Mesenchymal stem cell (in vitro differentiated cells and primary cell): ENCODE measurements at regions not wholly inside any gene's neighbourhood (a gene's known extent, or its start where the extent isn't known, plus 50 kb on each side); places are given as distances from the start of the nearest gene placed in this dataset.

ENCODE experiments used
- DNase-seq: peaks from one replicate; pipeline ENCODE4 v3.0.0-alpha.2; 2013
- H2AFZ ChIP-seq: one replicate; pipeline ENCODE4 v1.6.1; 2013; ENCODE audit warnings: low read depth, mild to moderate bottlenecking, control low read depth, inconsistent platforms, low read length, moderate library complexity
- H2AK5ac ChIP-seq: 2 replicates; pipeline ENCODE4 v1.6.1; 2013; ENCODE audit warnings: low read length, moderate library complexity, mild to moderate bottlenecking, inconsistent platforms; ENCODE audit not compliant: severe bottlenecking
- H2BK120ac ChIP-seq: one replicate; pipeline ENCODE4 v1.6.1; 2013; ENCODE audit warnings: low read depth, mild to moderate bottlenecking, inconsistent platforms, low read length, moderate library complexity
- H2BK12ac ChIP-seq, 2 experiments: one replicate each; pipeline ENCODE4 v1.6.1; 2013; ENCODE audit warnings: inconsistent platforms in 2 of 2, low read length in 2 of 2, mild to moderate bottlenecking in 2 of 2, moderate library complexity in 2 of 2, control low read depth in 1 of 2
- H2BK15ac ChIP-seq: one replicate; pipeline ENCODE4 v1.6.1; 2013; ENCODE audit warnings: mild to moderate bottlenecking, low read depth, inconsistent platforms; ENCODE audit not compliant: poor library complexity, severe bottlenecking
- H2BK5ac ChIP-seq: 2 replicates; pipeline ENCODE4 v1.6.1; 2013; ENCODE audit warnings: low read depth, mild to moderate bottlenecking, low read length, control low read depth, inconsistent platforms; ENCODE audit not compliant: poor library complexity, severe bottlenecking
- H3K14ac ChIP-seq, 2 experiments: one replicate each; pipeline ENCODE4 v1.6.1; 2013; ENCODE audit warnings: inconsistent platforms in 2 of 2, low read length in 2 of 2, control low read depth in 1 of 2, mild to moderate bottlenecking in 1 of 2, moderate library complexity in 1 of 2
- H3K18ac ChIP-seq, 2 experiments: one replicate each; pipeline ENCODE4 v1.6.1; 2013; ENCODE audit warnings: inconsistent platforms in 2 of 2, low read length in 2 of 2, control low read depth in 1 of 2, low read depth in 1 of 2, mild to moderate bottlenecking in 1 of 2
- H3K23ac ChIP-seq, 2 experiments: one replicate each; pipeline ENCODE4 v1.6.1; 2013; ENCODE audit warnings: inconsistent platforms in 2 of 2, low read length in 2 of 2, mild to moderate bottlenecking in 2 of 2, moderate library complexity in 2 of 2, control low read depth in 1 of 2
- H3K27ac ChIP-seq: 2 replicates; pipeline ENCODE4 v1.5.1; 2013; ENCODE audit warnings: mild to moderate bottlenecking, moderate library complexity, low read length, control low read depth, inconsistent platforms; ENCODE audit not compliant: poor library complexity, severe bottlenecking
- H3K27me3 ChIP-seq, 2 experiments: 2 replicates each; pipeline versions ENCODE4 v1.6.1 to v1.7.0; 2013; ENCODE audit warnings: low read length in 2 of 2, mild to moderate bottlenecking in 2 of 2, moderate library complexity in 2 of 2, control low read depth in 1 of 2, inconsistent platforms in 1 of 2; ENCODE audit not compliant: control insufficient read depth in 1 of 2, insufficient read depth in 1 of 2
- H3K36me3 ChIP-seq, 2 experiments: 2 replicates each; pipeline versions ENCODE4 v1.6.1 to v1.7.0; 2013; ENCODE audit warnings: low read length in 2 of 2, control low read depth in 1 of 2, inconsistent platforms in 1 of 2, low read depth in 1 of 2, mild to moderate bottlenecking in 1 of 2; ENCODE audit not compliant: insufficient read depth in 2 of 2, control insufficient read depth in 1 of 2
- H3K4ac ChIP-seq, 2 experiments: one replicate each; pipeline ENCODE4 v1.6.1; 2013; ENCODE audit warnings: inconsistent platforms in 2 of 2, low read length in 2 of 2, mild to moderate bottlenecking in 2 of 2, moderate library complexity in 2 of 2, control low read depth in 1 of 2, low read depth in 1 of 2
- H3K4me1 ChIP-seq: 2 replicates; pipeline ENCODE4 v1.6.1; 2013; ENCODE audit warnings: low read depth, low read length, control low read depth; ENCODE audit not compliant: control insufficient read depth, insufficient read depth
- H3K4me2 ChIP-seq: 2 replicates; pipeline ENCODE4 v1.6.1; 2013; ENCODE audit warnings: low read length, mild to moderate bottlenecking, inconsistent platforms; ENCODE audit not compliant: poor library complexity, severe bottlenecking
- H3K4me3 ChIP-seq, 2 experiments: 2 replicates each; pipeline versions ENCODE4 v1.5.1 to v1.7.0; 2013; ENCODE audit warnings: low read length in 2 of 2, mild to moderate bottlenecking in 2 of 2, control low read depth in 1 of 2, low read depth in 1 of 2; ENCODE audit not compliant: insufficient read depth in 1 of 2
- H3K79me1 ChIP-seq: replicated peaks from 2 replicates; pipeline ENCODE4 v1.6.1; 2013; ENCODE audit warnings: mild to moderate bottlenecking, control low read depth, low read length, inconsistent platforms; ENCODE audit not compliant: poor library complexity, severe bottlenecking
- H3K9ac ChIP-seq: 2 replicates; pipeline ENCODE4 v1.7.0; 2013; ENCODE audit warnings: mild to moderate bottlenecking, low read length, moderate library complexity
- H3K9me3 ChIP-seq: 2 replicates; pipeline ENCODE4 v1.7.0; 2013; ENCODE audit warnings: mild to moderate bottlenecking, low read length; ENCODE audit not compliant: control insufficient read depth
- H4K8ac ChIP-seq: one replicate; pipeline ENCODE4 v1.6.1; 2013; ENCODE audit warnings: inconsistent platforms, mild to moderate bottlenecking, low read length, moderate library complexity
- H4K91ac ChIP-seq: one replicate; pipeline ENCODE4 v1.6.1; 2013; ENCODE audit warnings: mild to moderate bottlenecking, low read length, inconsistent platforms
- WGBS: methylation state at CpG from one replicate; pipeline ENCODE4 v1.1.7; 2013; ENCODE audit warnings: mixed read lengths; 5-methylcytosine and 5-hydroxymethylcytosine counted together

DNA sequence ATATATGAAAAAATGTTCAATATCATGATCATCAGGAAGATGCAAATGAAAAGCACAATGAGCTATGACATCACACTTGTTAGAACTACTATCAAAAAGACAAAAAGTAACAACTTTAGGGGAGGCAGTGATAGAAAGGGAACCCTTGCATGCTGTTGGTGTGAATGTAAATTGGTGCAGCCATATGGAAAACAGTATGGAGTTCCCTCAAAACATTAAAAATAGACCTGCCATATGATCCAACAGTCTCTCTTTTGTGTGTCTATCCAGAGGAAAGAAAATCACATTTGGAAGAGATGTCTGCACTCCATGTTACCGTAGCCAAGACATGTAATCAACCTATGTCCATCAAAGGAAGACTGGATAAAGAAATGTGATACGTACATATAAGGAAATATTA lies 92.3 kb upstream of the ALKAL2 start:
- no peak overlapping the region for H2BK12ac ChIP-seq
- no peak overlapping the region for H2BK5ac ChIP-seq
- no peak overlapping the region for H3K4me3 ChIP-seq
- WGBS = 100% methylated on average over 1 of the region's 2 CpGs
- H2BK15ac ChIP-seq = no peak overlapping the region
- no peak overlapping the region for H2AFZ ChIP-seq
- no peak overlapping the region for H2AK5ac ChIP-seq
- no peak overlapping the region for H3K14ac ChIP-seq
- no peak overlapping the region for H3K23ac ChIP-seq
- no peak overlapping the region for H3K18ac ChIP-seq
- no peak overlapping the region for H3K4me2 ChIP-seq
- no peaks in the 10 kb centered on the region for H3K36me3 ChIP-seq
- DNase-seq = no peak
- no peak overlapping the region for H4K91ac ChIP-seq
- no peak overlapping the region for H3K27ac ChIP-seq
- H4K8ac ChIP-seq = no peak overlapping the region
- H3K4me1 ChIP-seq = no peaks in the 10 kb centered on the region
- H3K9ac ChIP-seq = no peak overlapping the region
- peaks cover 21% of the 10 kb centered on the region for H3K9me3 ChIP-seq
- H3K4ac ChIP-seq = no peak overlapping the region
- H3K79me1 ChIP-seq = no peaks in the 10 kb centered on the region
- no peak overlapping the region for H2BK120ac ChIP-seq
- no peaks in the 10 kb centered on the region for H3K27me3 ChIP-seq

DNA sequence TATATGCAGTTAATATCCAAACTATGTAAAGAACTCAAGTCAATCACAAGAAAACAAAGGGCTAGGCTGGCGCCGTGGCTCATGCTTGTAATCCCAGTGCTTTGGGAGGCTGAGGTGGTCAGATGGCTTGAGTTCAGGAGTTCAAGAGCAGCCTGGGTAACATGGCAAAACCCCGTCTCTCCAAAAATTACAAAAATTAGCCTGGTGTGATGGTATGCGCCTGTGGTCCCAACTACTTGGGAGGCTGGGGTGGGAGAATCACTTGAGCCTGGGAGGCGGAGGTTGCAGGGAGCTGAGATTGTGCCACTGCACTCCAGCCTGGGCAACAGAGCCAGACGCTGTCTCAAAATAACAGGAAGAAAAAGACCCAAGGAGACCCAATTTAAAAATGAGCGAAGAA lies 91.9 kb upstream of the ALKAL2 start:
- H3K4me1 ChIP-seq = no peaks in the 10 kb centered on the region
- no peak overlapping the region for H2BK15ac ChIP-seq
- no peak overlapping the region for H3K27ac ChIP-seq
- H3K9me3 ChIP-seq = peaks cover 25% of the 10 kb centered on the region
- no peak overlapping the region for H2AK5ac ChIP-seq
- H4K8ac ChIP-seq = no peak overlapping the region
- no peak for DNase-seq
- H3K18ac ChIP-seq = no peak overlapping the region
- no peak overlapping the region for H3K23ac ChIP-seq
- no peak overlapping the region for H2BK120ac ChIP-seq
- H3K4me2 ChIP-seq = no peak overlapping the region
- H4K91ac ChIP-seq = no peak overlapping the region
- no peak overlapping the region for H2BK12ac ChIP-seq
- no peak overlapping the region for H3K14ac ChIP-seq
- H3K4ac ChIP-seq = no peak overlapping the region
- 96% methylated on average over 5 of the region's 7 CpGs for WGBS
- no peak overlapping the region for H2AFZ ChIP-seq
- H3K4me3 ChIP-seq = no peak overlapping the region
- no peak overlapping the region for H3K9ac ChIP-seq
- H2BK5ac ChIP-seq = no peak overlapping the region
- no peaks in the 10 kb centered on the region for H3K36me3 ChIP-seq
- H3K27me3 ChIP-seq = no peaks in the 10 kb centered on the region
- H3K79me1 ChIP-seq = no peaks in the 10 kb centered on the region

DNA sequence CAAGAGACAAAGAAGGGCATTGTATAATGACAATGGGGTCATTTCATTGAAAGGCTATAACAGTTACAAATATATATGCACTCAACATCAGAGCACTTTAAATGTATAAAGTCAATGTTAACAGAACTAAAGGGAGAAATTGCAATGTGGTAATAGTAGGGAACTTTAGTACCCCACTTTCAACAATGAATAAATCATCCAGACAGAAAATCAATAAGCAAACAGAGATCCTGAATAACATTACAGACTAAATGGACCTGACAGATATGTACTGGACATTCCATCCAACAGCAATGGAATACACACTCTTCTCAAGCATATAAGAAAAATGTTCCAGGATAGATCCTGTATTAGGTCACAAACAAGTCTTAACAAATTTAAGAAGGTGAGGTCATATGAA lies 90.5 kb upstream of the ALKAL2 start:
- Histone ChIP-seq H3K79me1 (no peaks in the 10 kb centered on the region), H3K36me3 (no peaks in the 10 kb centered on the region), H4K8ac (no peak overlapping the region), H3K9ac (no peak overlapping the region), H4K91ac (no peak overlapping the region), H2BK5ac (no peak overlapping the region), H2BK15ac (no peak overlapping the region), H3K27ac (no peak overlapping the region), H2BK12ac (no peak overlapping the region), H3K14ac (no peak overlapping the region), H3K4me3 (no peak overlapping the region), H3K4me2 (no peak overlapping the region), H3K4ac (no peak overlapping the region), H3K18ac (no peak overlapping the region), H2AFZ (no peak overlapping the region), H3K23ac (no peak overlapping the region), H2AK5ac (no peak overlapping the region), H3K9me3 (peaks cover 25% of the 10 kb centered on the region), H2BK120ac (no peak overlapping the region), H3K27me3 (no peaks in the 10 kb centered on the region), H3K4me1 (no peaks in the 10 kb centered on the region)
- no peak for DNase-seq

DNA sequence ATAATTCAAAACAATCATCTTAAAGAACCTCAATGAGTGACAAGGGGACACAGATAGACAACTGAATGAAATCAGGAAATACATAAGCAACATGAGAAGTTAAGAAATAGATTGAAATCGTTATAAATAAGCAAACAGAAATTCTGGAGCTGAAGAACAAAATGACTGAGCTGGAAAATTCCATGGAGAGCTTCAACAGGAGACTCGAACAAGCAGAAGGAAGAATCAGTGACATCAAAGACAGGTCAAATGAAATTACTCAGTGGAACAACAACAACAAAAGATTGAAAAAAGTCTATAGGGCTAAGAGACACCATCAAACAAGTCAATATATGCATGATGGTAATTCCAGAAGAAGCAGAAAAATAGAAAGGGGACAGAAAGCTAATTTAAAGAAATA lies 89.5 kb upstream of the ALKAL2 start:
- H3K27ac ChIP-seq = no peak overlapping the region
- 57% methylated on average over 2 of the region's 2 CpGs for WGBS
- H2AFZ ChIP-seq = no peak overlapping the region

More for the DNA sequence above, 89.5 kb upstream of the ALKAL2 start:
- Histone ChIP-seq H3K14ac (no peak overlapping the region), H4K91ac (no peak overlapping the region), H2BK15ac (no peak overlapping the region), H2BK12ac (no peak overlapping the region), H2BK120ac (no peak overlapping the region), H3K4me3 (no peak overlapping the region), H2BK5ac (no peak overlapping the region), H3K23ac (no peak overlapping the region), H3K9me3 (peaks cover 25% of the 10 kb centered on the region), H3K4me1 (no peaks in the 10 kb centered on the region), H3K18ac (no peak overlapping the region), H3K36me3 (no peaks in the 10 kb centered on the region), H3K4ac (no peak overlapping the region), H3K9ac (no peak overlapping the region), H4K8ac (no peak overlapping the region), H3K4me2 (no peak overlapping the region), H3K79me1 (no peaks in the 10 kb centered on the region), H3K27me3 (no peaks in the 10 kb centered on the region), H2AK5ac (no peak overlapping the region)
- no peak for DNase-seq
